Mammary epithelial cell (primary cell): ENCODE measurements at regions not wholly inside any gene's neighbourhood (a gene's known extent, or its start where the extent isn't known, plus 50 kb on each side); places are given as distances from the start of the nearest gene placed in this dataset.

ENCODE experiments used
- CTCF ChIP-seq, 2 donors: IDR thresholded peaks in 1 of 2; conservative IDR thresholded peaks in 1 of 2; 2 replicates each; pipeline ENCODE4 v1.5.1; 2011 to 2012; ENCODE audit warnings: inconsistent platforms in 2 of 2, low read length in 2 of 2, mild to moderate bottlenecking in 2 of 2, control low read depth in 1 of 2, low read depth in 1 of 2; ENCODE audit not compliant: insufficient read depth in 1 of 2; ENCODE audit errors: extremely low read depth in 1 of 2
- EZH2 ChIP-seq: IDR thresholded peaks from 2 replicates; pipeline ENCODE4 v1.6.1; 2012; ENCODE audit warnings: low read length, inconsistent platforms, borderline replicate concordance

GRCh38 chr4:114464726-114465272 is 133.8 kb upstream of the UGT8 start:
- no peak for TF ChIP-seq CTCF (conservative IDR thresholded peaks at IDR 0.05 in 1 of 2, IDR thresholded peaks at IDR 0.05 in 1 of 2; ENCODE audit: extremely low read depth in 1 of 2, insufficient read depth in 1 of 2, low read depth in 1 of 2, low read length in 2 of 2)
- no peak for TF ChIP-seq EZH2
